Glomerular visceral epithelial cell (primary cell): ENCODE measurements at regions not wholly inside any gene's neighbourhood (a gene's known extent, or its start where the extent isn't known, plus 50 kb on each side); places are given as distances from the start of the nearest gene placed in this dataset.

Experiments used
- DNase-seq: peaks from one replicate; pipeline ENCODE4 v3.0.0-alpha.2; 2016; ENCODE audit errors: extremely low spot score

GRCh38 chr2:70036290-70036689 lies 51.0 kb upstream of the PCBP1 start:
- DNase-seq, result no peak

- DNase-seq, result no peak
Measured at GRCh38 chr2:70035344-70035844, 51.9 kb upstream of the PCBP1 start.

GRCh38 chr2:70030724-70031420 lies 56.4 kb upstream of the PCBP1 start:
- no peak for DNase-seq

GRCh38 chr2:70029814-70030409 lies 57.4 kb upstream of the PCBP1 start:
- peak; percentile 31 for DNase-seq

- no peak for DNase-seq
Measured at GRCh38 chr2:70024284-70024683, 62.9 kb upstream of the ASPRV1 start.

GRCh38 chr2:70019096-70019495 lies 57.7 kb upstream of the ASPRV1 start:
- DNase-seq, result no peak

GRCh38 chr2:70017962-70018361 lies 56.5 kb upstream of the ASPRV1 start:
- DNase-seq, result no peak

GRCh38 chr2:70014959-70015358 lies 53.5 kb upstream of the ASPRV1 start:
- DNase-seq, result no peak

- DNase-seq, result no peak
Measured at GRCh38 chr2:70012887-70013286, 51.5 kb upstream of the ASPRV1 start.

- DNase-seq, result no peak
Measured at GRCh38 chr2:70011786-70012185, 50.4 kb upstream of the ASPRV1 start.

- DNase-seq, result no peak
Measured at GRCh38 chr2:70011335-70011734, 49.9 kb upstream of the ASPRV1 start.
